Activated CD8-positive, alpha-beta memory T cell treated with anti-CD3 and anti-CD28 coated beads for 24 hours (primary cell): ENCODE measurements at regions not wholly inside any gene's neighbourhood (a gene's known extent, or its start where the extent isn't known, plus 50 kb on each side); places are given as distances from the start of the nearest gene placed in this dataset.

Experiments used
- DNase-seq: peaks from one replicate; pipeline ENCODE4 v3.0.0-alpha.2; 2020

- no peak for DNase-seq
These were observed 559.9 kb downstream of the PLPP3 start for GRCh38 chr1:56019472-56019871.

- DNase-seq: no peak
These were observed 562.0 kb downstream of the PLPP3 start for GRCh38 chr1:56017336-56017735.

GRCh38 chr1:56003846-56004245 lies 575.5 kb downstream of the PLPP3 start:
- no peak for DNase-seq

GRCh38 chr1:56002231-56002630 lies 577.1 kb downstream of the PLPP3 start:
- no peak for DNase-seq

- no peak for DNase-seq
These were observed 578.9 kb downstream of the PLPP3 start for GRCh38 chr1:56000424-56000823.

GRCh38 chr1:55997536-55997935 lies 581.8 kb downstream of the PLPP3 start:
- no peak for DNase-seq

- DNase-seq: no peak
These were observed 585.6 kb downstream of the PLPP3 start for GRCh38 chr1:55993646-55994318.

- no peak for DNase-seq
These were observed 589.4 kb downstream of the PLPP3 start for GRCh38 chr1:55990007-55990406.

GRCh38 chr1:55988963-55989452 lies 590.4 kb downstream of the PLPP3 start:
- no peak for DNase-seq

GRCh38 chr1:55987491-55988249 lies 591.7 kb downstream of the PLPP3 start:
- DNase-seq: no peak

GRCh38 chr1:55986003-55986402 lies 593.4 kb downstream of the PLPP3 start:
- no peak for DNase-seq

- DNase-seq: no peak
These were observed 598.2 kb downstream of the PLPP3 start for GRCh38 chr1:55981010-55981650.

GRCh38 chr1:55980582-55980981 lies 598.8 kb downstream of the PLPP3 start:
- no peak for DNase-seq

GRCh38 chr1:55974714-55975441 lies 604.5 kb downstream of the PLPP3 start:
- no peak for DNase-seq

GRCh38 chr1:55970526-55971110 lies 608.7 kb downstream of the PLPP3 start:
- no peak for DNase-seq

- DNase-seq: no peak
These were observed 610.0 kb downstream of the PLPP3 start for GRCh38 chr1:55969322-55969721.

- no peak for DNase-seq
These were observed 610.7 kb downstream of the PLPP3 start for GRCh38 chr1:55968661-55969060.

GRCh38 chr1:55965981-55966461 lies 613.3 kb downstream of the PLPP3 start:
- no peak for DNase-seq

GRCh38 chr1:55962472-55962871 lies 616.9 kb downstream of the PLPP3 start:
- DNase-seq: no peak

GRCh38 chr1:55959136-55959548 lies 620.2 kb downstream of the PLPP3 start:
- no peak for DNase-seq

GRCh38 chr1:55958498-55958897 lies 620.9 kb downstream of the PLPP3 start:
- DNase-seq: no peak

- DNase-seq: no peak
These were observed 622.1 kb downstream of the PLPP3 start for GRCh38 chr1:55957276-55957675.
